KMS-11 (cell line): ENCODE measurements at regions not wholly inside any gene's neighbourhood (a gene's known extent, or its start where the extent isn't known, plus 50 kb on each side); places are given as distances from the start of the nearest gene placed in this dataset.

Experiments used
- H2AFZ ChIP-seq: fragments of 200-600 bp; sonication (generic); 2 replicates; pipeline ENCODE4 v1.6.1; 2016; ENCODE audit warnings: antibody characterized with exemption, mixed run types, low read depth
- H3K27ac ChIP-seq: fragments of 200-600 bp; sonication (generic); 2 replicates; pipeline ENCODE4 v1.6.1; 2016; ENCODE audit warnings: mild to moderate bottlenecking, mixed run types
- H3K27me3 ChIP-seq: fragments of 200-600 bp; sonication (generic); 2 replicates; pipeline ENCODE4 v1.6.1; 2017; ENCODE audit warnings: mild to moderate bottlenecking, low read depth, mixed run types, moderate library complexity; ENCODE audit not compliant: insufficient read depth
- H3K36me3 ChIP-seq: fragments of 200-600 bp; sonication (generic); 2 replicates; pipeline ENCODE4 v1.6.1; 2017; ENCODE audit warnings: mild to moderate bottlenecking, mixed run types; ENCODE audit not compliant: insufficient read depth
- H3K4me1 ChIP-seq: fragments of 200-600 bp; sonication (generic); 2 replicates; pipeline ENCODE4 v1.6.1; 2016; ENCODE audit warnings: mild to moderate bottlenecking, low read depth, mixed run types; ENCODE audit not compliant: poor library complexity, severe bottlenecking
- H3K4me2 ChIP-seq: fragments of 200-600 bp; sonication (generic); 2 replicates; pipeline ENCODE4 v1.7.0; 2016; ENCODE audit warnings: mild to moderate bottlenecking, mixed run types
- H3K4me3 ChIP-seq: fragments of 200-600 bp; sonication (generic); IDR thresholded peaks from 2 replicates; pipeline ENCODE4 v1.6.1; 2017; ENCODE audit warnings: low read depth, low read length, mixed read lengths; ENCODE audit not compliant: insufficient read depth
- H3K79me2 ChIP-seq: fragments of 200-600 bp; sonication (generic); 2 replicates; pipeline ENCODE4 v1.6.1; 2016; ENCODE audit warnings: low read depth, mixed run types; ENCODE audit not compliant: insufficient read depth
- H3K9ac ChIP-seq: fragments of 200-600 bp; sonication (generic); 2 replicates; pipeline ENCODE4 v1.6.1; 2016; ENCODE audit warnings: mild to moderate bottlenecking, mixed run types
- H4K20me1 ChIP-seq: fragments of 200-600 bp; sonication (generic); 2 replicates; pipeline ENCODE4 v1.6.1; 2016; ENCODE audit warnings: mild to moderate bottlenecking, mixed run types; ENCODE audit not compliant: insufficient read depth
- CTCF ChIP-seq: fragments of 200-600 bp; sonication (generic); conservative IDR thresholded peaks from 2 replicates; pipeline ENCODE4 v1.6.1; 2017; ENCODE audit warnings: low read depth, mild to moderate bottlenecking, antibody characterized with exemption, low read length, moderate library complexity, mixed read lengths

GRCh38 chr20:24289737-24290481 is 179.5 kb upstream of the SYNDIG1 start:
- Histone ChIP-seq H3K4me3 (no peak overlapping the region), H3K9ac (no peak overlapping the region), H3K27me3 (no peaks in the 10 kb centered on the region), H3K4me1 (no peaks in the 10 kb centered on the region), H3K36me3 (no peaks in the 10 kb centered on the region), H4K20me1 (no peaks in the 10 kb centered on the region), H3K4me2 (no peak overlapping the region), H2AFZ (no peak overlapping the region), H3K27ac (no peak overlapping the region), H3K79me2 (no peaks in the 10 kb centered on the region)
- no peak for TF ChIP-seq CTCF

GRCh38 chr20:24283186-24283585 is 186.2 kb upstream of the SYNDIG1 start:
- Histone ChIP-seq H4K20me1 (no peaks in the 10 kb centered on the region), H3K27me3 (no peaks in the 10 kb centered on the region)
- TF ChIP-seq CTCF = no peak

GRCh38 chr20:24277196-24277595 is 192.2 kb upstream of the SYNDIG1 start:
- no peak overlapping the region for H3K4me3 ChIP-seq
- no peak overlapping the region for H3K9ac ChIP-seq
- no peak for TF ChIP-seq CTCF
- no peaks in the 10 kb centered on the region for H3K4me1 ChIP-seq
- no peak overlapping the region for H3K4me2 ChIP-seq
- no peak overlapping the region for H2AFZ ChIP-seq
- no peaks in the 10 kb centered on the region for H3K79me2 ChIP-seq
- H4K20me1 ChIP-seq = no peaks in the 10 kb centered on the region
- H3K27ac ChIP-seq = no peak overlapping the region
- H3K36me3 ChIP-seq = no peaks in the 10 kb centered on the region
- no peaks in the 10 kb centered on the region for H3K27me3 ChIP-seq

More at GRCh38 chr20:24283186-24283585, 186.2 kb upstream of the SYNDIG1 start:
- H2AFZ ChIP-seq = no peak overlapping the region
- H3K4me1 ChIP-seq = no peaks in the 10 kb centered on the region
- no peak overlapping the region for H3K4me3 ChIP-seq
- no peaks in the 10 kb centered on the region for H3K36me3 ChIP-seq
- H3K79me2 ChIP-seq = no peaks in the 10 kb centered on the region
- no peak overlapping the region for H3K27ac ChIP-seq
- no peak overlapping the region for H3K4me2 ChIP-seq
- H3K9ac ChIP-seq = no peak overlapping the region

GRCh38 chr20:24275946-24276705 is 193.3 kb upstream of the SYNDIG1 start:
- H3K27me3 ChIP-seq = no peaks in the 10 kb centered on the region
- H3K4me2 ChIP-seq = no peak overlapping the region
- H3K36me3 ChIP-seq = no peaks in the 10 kb centered on the region

More at GRCh38 chr20:24275946-24276705, 193.3 kb upstream of the SYNDIG1 start:
- Histone ChIP-seq H3K79me2 (no peaks in the 10 kb centered on the region), H3K27ac (no peak overlapping the region), H3K4me3 (no peak overlapping the region), H3K4me1 (no peaks in the 10 kb centered on the region), H4K20me1 (no peaks in the 10 kb centered on the region), H3K9ac (no peak overlapping the region), H2AFZ (no peak overlapping the region)
- TF ChIP-seq CTCF = no peak
